GM21390 (cell line): ENCODE measurements at regions not wholly inside any gene's neighbourhood (a gene's known extent, or its start where the extent isn't known, plus 50 kb on each side); places are given as distances from the start of the nearest gene placed in this dataset.

ENCODE experiments used
- ATAC-seq: cut with Tn5 transposase; IDR thresholded peaks from one replicate; pipeline ENCODE4 v1.9.1; 2021; ENCODE audit not compliant: unreplicated experiment

- ATAC-seq: peak; percentile 85
Measured at GRCh38 chr4:124262211-124263179, 450.0 kb downstream of the ANKRD50 start.

- ATAC-seq: no peak
Measured at GRCh38 chr4:124265701-124266100, 446.8 kb downstream of the ANKRD50 start.

- ATAC-seq: no peak
Measured at GRCh38 chr4:124266721-124267120, 445.8 kb downstream of the ANKRD50 start.

- no peak for ATAC-seq
Measured at GRCh38 chr4:124276461-124276860, 436.1 kb downstream of the ANKRD50 start.

GRCh38 chr4:124277691-124278090 lies 434.8 kb downstream of the ANKRD50 start:
- ATAC-seq: no peak

- ATAC-seq: no peak
Measured at GRCh38 chr4:124278477-124278876, 434.1 kb downstream of the ANKRD50 start.

GRCh38 chr4:124279741-124280140 lies 432.8 kb downstream of the ANKRD50 start:
- no peak for ATAC-seq

- ATAC-seq: no peak
Measured at GRCh38 chr4:124282301-124282898, 430.1 kb downstream of the ANKRD50 start.

- no peak for ATAC-seq
Measured at GRCh38 chr4:124288706-124289486, 423.6 kb downstream of the ANKRD50 start.

- ATAC-seq: no peak
Measured at GRCh38 chr4:124290678-124291077, 421.9 kb downstream of the ANKRD50 start.

- no peak for ATAC-seq
Measured at GRCh38 chr4:124295413-124295812, 417.1 kb downstream of the ANKRD50 start.

- ATAC-seq: no peak
Measured at GRCh38 chr4:124304941-124305340, 407.6 kb downstream of the ANKRD50 start.

- ATAC-seq: no peak
Measured at GRCh38 chr4:124306352-124306751, 406.2 kb downstream of the ANKRD50 start.

GRCh38 chr4:124307143-124307542 lies 405.4 kb downstream of the ANKRD50 start:
- no peak for ATAC-seq

- ATAC-seq: no peak
Measured at GRCh38 chr4:124318292-124318691, 394.2 kb downstream of the ANKRD50 start.

GRCh38 chr4:124321364-124321763 lies 391.2 kb downstream of the ANKRD50 start:
- ATAC-seq: no peak

GRCh38 chr4:124322234-124323065 lies 390.1 kb downstream of the ANKRD50 start:
- ATAC-seq: peak; percentile 62

GRCh38 chr4:124325690-124326089 lies 386.8 kb downstream of the ANKRD50 start:
- no peak for ATAC-seq

GRCh38 chr4:124329134-124329533 lies 383.4 kb downstream of the ANKRD50 start:
- ATAC-seq: no peak

- ATAC-seq: no peak
Measured at GRCh38 chr4:124330045-124330444, 382.5 kb downstream of the ANKRD50 start.

GRCh38 chr4:124331781-124332180 lies 380.8 kb downstream of the ANKRD50 start:
- no peak for ATAC-seq
